ENCODE measurements at regions not wholly inside any gene's neighbourhood (a gene's known extent, or its start where the extent isn't known, plus 50 kb on each side); places are given as distances from the start of the nearest gene placed in this dataset.

DNA sequence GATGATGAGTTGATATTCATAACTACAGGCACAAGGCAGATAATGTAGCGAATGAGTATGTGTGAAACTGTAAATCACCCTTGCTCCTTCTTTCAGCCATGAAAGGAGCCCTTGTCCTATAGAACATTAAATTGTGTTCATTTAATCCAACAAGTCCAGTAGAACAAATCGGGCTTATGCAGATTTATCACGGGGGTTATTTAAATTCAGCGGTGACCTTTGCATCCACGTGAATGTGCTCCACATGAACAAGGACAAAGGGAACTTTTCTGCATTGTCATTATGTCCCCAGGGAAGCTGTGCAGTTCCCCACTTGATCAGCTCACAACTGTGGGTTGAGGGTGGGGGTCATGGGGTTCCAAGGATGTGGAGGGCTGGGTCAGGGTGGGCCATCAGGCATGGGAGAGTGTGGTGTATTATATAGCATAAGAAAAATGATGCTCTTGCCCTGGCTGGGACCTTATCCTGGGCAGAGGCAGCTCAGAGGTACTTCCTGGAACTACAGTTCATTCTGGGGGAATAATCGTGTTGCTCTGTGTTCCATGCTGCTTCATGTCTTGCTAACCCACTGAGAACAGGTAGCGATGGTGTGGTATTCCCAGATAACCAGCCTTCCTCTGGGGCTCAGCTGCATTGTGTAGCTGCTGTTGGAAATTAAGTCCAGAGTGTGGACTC is 306.6 kb downstream of the FAT3 start:
- TF ChIP-seq, protein P1, sequence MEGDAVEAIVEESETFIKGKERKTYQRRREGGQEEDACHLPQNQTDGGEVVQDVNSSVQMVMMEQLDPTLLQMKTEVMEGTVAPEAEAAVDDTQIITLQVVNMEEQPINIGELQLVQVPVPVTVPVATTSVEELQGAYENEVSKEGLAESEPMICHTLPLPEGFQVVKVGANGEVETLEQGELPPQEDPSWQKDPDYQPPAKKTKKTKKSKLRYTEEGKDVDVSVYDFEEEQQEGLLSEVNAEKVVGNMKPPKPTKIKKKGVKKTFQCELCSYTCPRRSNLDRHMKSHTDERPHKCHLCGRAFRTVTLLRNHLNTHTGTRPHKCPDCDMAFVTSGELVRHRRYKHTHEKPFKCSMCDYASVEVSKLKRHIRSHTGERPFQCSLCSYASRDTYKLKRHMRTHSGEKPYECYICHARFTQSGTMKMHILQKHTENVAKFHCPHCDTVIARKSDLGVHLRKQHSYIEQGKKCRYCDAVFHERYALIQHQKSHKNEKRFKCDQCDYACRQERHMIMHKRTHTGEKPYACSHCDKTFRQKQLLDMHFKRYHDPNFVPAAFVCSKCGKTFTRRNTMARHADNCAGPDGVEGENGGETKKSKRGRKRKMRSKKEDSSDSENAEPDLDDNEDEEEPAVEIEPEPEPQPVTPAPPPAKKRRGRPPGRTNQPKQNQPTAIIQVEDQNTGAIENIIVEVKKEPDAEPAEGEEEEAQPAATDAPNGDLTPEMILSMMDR (IDR thresholded peaks at IDR 0.05), result no peak
- TF ChIP-seq ZFX (IDR thresholded peaks at IDR 0.05; ENCODE audit: borderline replicate concordance), result no peak
